ENCODE measurements at regions not wholly inside any gene's neighbourhood (a gene's known extent, or its start where the extent isn't known, plus 50 kb on each side); places are given as distances from the start of the nearest gene placed in this dataset.

GRCh38 chr7:91420606-91421005, 156.4 kb downstream of the FZD1 start:
- TF ChIP-seq, protein P1, sequence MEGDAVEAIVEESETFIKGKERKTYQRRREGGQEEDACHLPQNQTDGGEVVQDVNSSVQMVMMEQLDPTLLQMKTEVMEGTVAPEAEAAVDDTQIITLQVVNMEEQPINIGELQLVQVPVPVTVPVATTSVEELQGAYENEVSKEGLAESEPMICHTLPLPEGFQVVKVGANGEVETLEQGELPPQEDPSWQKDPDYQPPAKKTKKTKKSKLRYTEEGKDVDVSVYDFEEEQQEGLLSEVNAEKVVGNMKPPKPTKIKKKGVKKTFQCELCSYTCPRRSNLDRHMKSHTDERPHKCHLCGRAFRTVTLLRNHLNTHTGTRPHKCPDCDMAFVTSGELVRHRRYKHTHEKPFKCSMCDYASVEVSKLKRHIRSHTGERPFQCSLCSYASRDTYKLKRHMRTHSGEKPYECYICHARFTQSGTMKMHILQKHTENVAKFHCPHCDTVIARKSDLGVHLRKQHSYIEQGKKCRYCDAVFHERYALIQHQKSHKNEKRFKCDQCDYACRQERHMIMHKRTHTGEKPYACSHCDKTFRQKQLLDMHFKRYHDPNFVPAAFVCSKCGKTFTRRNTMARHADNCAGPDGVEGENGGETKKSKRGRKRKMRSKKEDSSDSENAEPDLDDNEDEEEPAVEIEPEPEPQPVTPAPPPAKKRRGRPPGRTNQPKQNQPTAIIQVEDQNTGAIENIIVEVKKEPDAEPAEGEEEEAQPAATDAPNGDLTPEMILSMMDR (conservative IDR thresholded peaks at IDR 0.05; ENCODE audit: low read depth, low read length), result no peak
- Histone ChIP-seq H3K27me3 (ENCODE audit: insufficient read depth, low read depth) (no peaks in the 10 kb centered on the region), H3K9ac (no peak overlapping the region), H3K4me1 (ENCODE audit: low read depth, poor library complexity, severe bottlenecking) (no peaks in the 10 kb centered on the region), H3K79me2 (ENCODE audit: insufficient read depth, low read depth) (no peaks in the 10 kb centered on the region), H3K36me3 (ENCODE audit: insufficient read depth) (no peaks in the 10 kb centered on the region), H3K27ac (no peak overlapping the region), H2AFZ (ENCODE audit: low read depth) (no peak overlapping the region), H3K4me2 (no peak overlapping the region), H4K20me1 (ENCODE audit: insufficient read depth) (no peaks in the 10 kb centered on the region), H3K4me3 (IDR thresholded peaks at IDR 0.05; ENCODE audit: insufficient read depth, low read depth, low read length) (no peak overlapping the region)

DNA sequence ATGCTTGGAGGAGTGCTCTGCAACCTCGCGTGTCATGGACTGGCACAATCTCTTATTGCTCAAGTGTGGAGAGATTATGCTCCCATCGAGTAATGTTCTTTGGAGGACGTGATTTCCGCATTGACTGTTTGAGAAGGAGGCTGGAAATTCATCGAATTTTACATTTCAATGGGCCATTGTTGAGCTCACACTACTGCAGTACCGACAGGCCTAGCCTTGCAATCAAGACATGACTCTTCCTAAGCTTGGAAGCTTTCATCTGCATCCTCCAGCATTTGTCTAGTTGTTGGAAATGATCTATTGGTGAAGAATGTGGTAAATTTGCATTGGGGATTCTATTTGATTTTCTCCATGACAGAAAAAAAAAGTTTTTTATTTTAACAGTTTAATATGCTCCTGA, 156.8 kb downstream of the FZD1 start:
- no peak overlapping the region for H3K27ac ChIP-seq
- no peaks in the 10 kb centered on the region for H3K36me3 ChIP-seq (ENCODE audit: insufficient read depth)
- TF ChIP-seq, protein P1 (conservative IDR thresholded peaks at IDR 0.05; ENCODE audit: low read depth, low read length), result no peak
- H3K9ac ChIP-seq, result no peak overlapping the region
- no peak overlapping the region for H3K4me3 ChIP-seq (IDR thresholded peaks at IDR 0.05; ENCODE audit: insufficient read depth, low read depth, low read length)
- H3K27me3 ChIP-seq (ENCODE audit: insufficient read depth, low read depth), result no peaks in the 10 kb centered on the region
- H3K4me1 ChIP-seq (ENCODE audit: low read depth, poor library complexity, severe bottlenecking), result no peaks in the 10 kb centered on the region
- no peak overlapping the region for H3K4me2 ChIP-seq
- H2AFZ ChIP-seq (ENCODE audit: low read depth), result no peak overlapping the region
- H3K79me2 ChIP-seq (ENCODE audit: insufficient read depth, low read depth), result no peaks in the 10 kb centered on the region
- no peaks in the 10 kb centered on the region for H4K20me1 ChIP-seq (ENCODE audit: insufficient read depth)

DNA sequence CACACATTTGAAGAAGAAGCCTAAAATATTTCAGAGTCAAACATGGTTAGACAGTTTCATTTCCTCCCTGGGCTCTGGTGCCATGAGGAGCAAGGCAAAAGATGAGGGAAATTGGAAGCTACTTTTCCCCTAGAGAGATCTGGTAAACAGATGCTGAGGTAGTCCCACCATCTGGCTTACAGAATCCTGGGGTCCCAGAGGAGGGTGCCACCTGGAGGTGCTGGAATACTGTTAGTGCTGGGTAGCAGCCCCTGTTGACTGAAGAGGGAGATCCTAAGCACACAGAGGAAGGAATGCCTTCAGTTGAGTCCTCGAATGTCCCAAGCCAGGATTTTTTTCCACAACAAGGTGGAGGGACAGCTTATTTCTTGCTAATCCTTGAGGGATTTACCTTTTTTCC, 160.1 kb downstream of the FZD1 start:
- H2AFZ ChIP-seq (ENCODE audit: low read depth), result no peak overlapping the region
- no peaks in the 10 kb centered on the region for H4K20me1 ChIP-seq (ENCODE audit: insufficient read depth)
- TF ChIP-seq, protein P1 (conservative IDR thresholded peaks at IDR 0.05; ENCODE audit: low read depth, low read length), result no peak
- H3K9ac ChIP-seq, result no peak overlapping the region
- no peaks in the 10 kb centered on the region for H3K27me3 ChIP-seq (ENCODE audit: insufficient read depth, low read depth)
- H3K4me1 ChIP-seq (ENCODE audit: low read depth, poor library complexity, severe bottlenecking), result no peaks in the 10 kb centered on the region
- no peak overlapping the region for H3K4me3 ChIP-seq (IDR thresholded peaks at IDR 0.05; ENCODE audit: insufficient read depth, low read depth, low read length)
- no peak overlapping the region for H3K27ac ChIP-seq
- H3K36me3 ChIP-seq (ENCODE audit: insufficient read depth), result no peaks in the 10 kb centered on the region
- no peak overlapping the region for H3K4me2 ChIP-seq
- H3K79me2 ChIP-seq (ENCODE audit: insufficient read depth, low read depth), result no peaks in the 10 kb centered on the region

DNA sequence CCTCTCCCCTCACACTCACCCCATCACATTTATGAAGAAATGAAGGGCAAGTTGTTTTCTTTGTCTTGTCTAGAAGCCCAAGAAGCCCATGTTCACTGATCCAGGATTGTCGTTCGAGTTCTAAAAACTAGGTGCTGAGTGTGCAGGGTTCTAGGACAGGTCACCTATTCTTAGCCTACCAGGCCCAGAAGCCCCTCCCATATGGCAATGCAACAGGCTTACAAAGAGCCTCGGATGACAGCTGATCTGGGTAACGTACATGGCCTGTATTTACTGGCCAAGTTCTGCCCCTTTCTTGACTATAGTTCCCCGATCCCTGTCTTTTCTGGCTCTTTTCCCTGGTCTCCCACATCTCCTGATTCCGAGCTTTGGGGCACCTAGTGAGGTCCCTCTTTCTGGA, 160.9 kb downstream of the FZD1 start:
- Histone ChIP-seq H3K27me3 (ENCODE audit: insufficient read depth, low read depth) (no peaks in the 10 kb centered on the region), H3K36me3 (ENCODE audit: insufficient read depth) (no peaks in the 10 kb centered on the region), H3K27ac (no peak overlapping the region)

More for the DNA sequence above, 160.9 kb downstream of the FZD1 start:
- Histone ChIP-seq H3K4me2 (no peak overlapping the region), H3K4me1 (ENCODE audit: low read depth, poor library complexity, severe bottlenecking) (no peaks in the 10 kb centered on the region), H3K79me2 (ENCODE audit: insufficient read depth, low read depth) (no peaks in the 10 kb centered on the region), H3K4me3 (IDR thresholded peaks at IDR 0.05; ENCODE audit: insufficient read depth, low read depth, low read length) (no peak overlapping the region), H4K20me1 (ENCODE audit: insufficient read depth) (no peaks in the 10 kb centered on the region), H2AFZ (ENCODE audit: low read depth) (no peak overlapping the region), H3K9ac (no peak overlapping the region)
- TF ChIP-seq, protein P1 (conservative IDR thresholded peaks at IDR 0.05; ENCODE audit: low read depth, low read length), result no peak

All from KMS-11 (cell line).